ENCODE measurements at regions not wholly inside any gene's neighbourhood (a gene's known extent, or its start where the extent isn't known, plus 50 kb on each side); places are given as distances from the start of the nearest gene placed in this dataset.

- TF ChIP-seq TCF7L2 (IDR thresholded peaks at IDR 0.05; ENCODE audit: low read depth, low read length) (no peak), CTCF (IDR thresholded peaks at IDR 0.05) (no peak)
Observed at GRCh38 chr6:5851261-5851757, 155.4 kb downstream of the NRN1 start.

Measured in Panc1 (cell line).